Retinal pigment epithelial cell (primary cell): ENCODE measurements at regions not wholly inside any gene's neighbourhood (a gene's known extent, or its start where the extent isn't known, plus 50 kb on each side); places are given as distances from the start of the nearest gene placed in this dataset.

ENCODE experiments used
- DNase-seq: peaks from one replicate; pipeline ENCODE4 v3.0.0-alpha.2; 2010; ENCODE audit warnings: low read depth
- H3K4me3 ChIP-seq: 2 replicates; pipeline ENCODE4 v1.5.1; 2011; ENCODE audit warnings: mild to moderate bottlenecking, low read length, control low read depth, moderate library complexity
- CTCF ChIP-seq: conservative IDR thresholded peaks from 2 replicates; pipeline ENCODE4 v1.5.1; 2011; ENCODE audit warnings: low read depth, low read length, control low read depth, inconsistent platforms

DNA sequence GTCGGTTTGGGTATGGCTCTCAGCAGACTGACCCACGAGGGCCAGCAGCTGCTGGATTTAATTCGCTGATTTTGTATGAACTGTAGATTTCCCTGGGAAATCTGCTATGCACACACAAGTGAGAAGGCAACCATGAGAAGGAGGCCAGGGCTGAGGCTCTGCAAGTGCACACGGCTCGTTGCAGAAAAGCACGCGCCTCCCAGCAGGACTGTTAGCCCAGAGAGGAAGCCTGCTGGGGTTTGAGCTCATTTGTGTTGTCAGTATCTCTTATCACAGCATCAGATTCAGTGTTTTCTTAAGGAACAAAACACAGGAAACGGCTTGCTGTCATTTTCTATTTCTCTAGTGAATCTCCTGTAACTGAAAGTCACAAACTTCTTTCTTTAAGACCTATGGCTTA is 296.2 kb upstream of the FAT1 start:
- TF ChIP-seq CTCF = no peak
- H3K4me3 ChIP-seq = no peak overlapping the region
- DNase-seq = no peak

GRCh38 chr4:187020676-187021075 is 297.0 kb upstream of the FAT1 start:
- TF ChIP-seq CTCF = no peak
- no peak for DNase-seq
- H3K4me3 ChIP-seq = no peak overlapping the region

DNA sequence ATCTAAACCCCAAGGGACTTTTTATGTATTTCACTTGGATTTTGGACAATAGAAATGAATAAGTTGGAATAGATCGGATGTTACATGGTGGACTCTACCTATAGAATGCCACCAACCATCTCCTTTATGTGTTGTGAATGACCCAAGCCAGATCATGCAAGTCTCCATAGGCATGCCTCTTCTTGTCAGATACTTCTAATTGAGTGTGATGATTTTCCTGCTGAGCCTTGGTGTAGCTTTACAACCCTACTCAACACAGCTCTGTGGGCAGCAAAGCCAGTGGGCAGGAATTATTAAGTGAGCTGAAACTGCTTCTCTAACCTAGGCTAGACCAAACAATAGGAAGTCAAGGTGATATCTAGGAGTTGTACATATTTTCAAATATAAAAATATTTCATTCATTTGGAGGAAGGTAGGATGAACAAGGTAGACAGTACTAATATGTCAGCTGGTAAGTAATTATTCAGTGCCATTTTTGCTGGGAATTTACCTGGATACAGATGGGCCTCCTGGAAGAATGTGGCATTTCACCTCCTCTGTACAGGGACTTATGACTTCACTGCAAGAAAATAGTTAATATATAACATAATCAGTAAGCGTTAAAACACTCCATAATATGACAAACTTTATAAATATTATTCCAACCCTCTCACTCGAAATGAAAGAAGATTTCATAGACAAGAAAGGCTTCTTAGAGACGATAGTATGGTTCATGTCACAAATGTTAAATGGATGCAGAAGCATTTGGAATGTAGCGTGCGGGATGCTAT is 298.0 kb upstream of the FAT1 start:
- no peak for TF ChIP-seq CTCF
- DNase-seq = no peak
- H3K4me3 ChIP-seq = no peak overlapping the region

DNA sequence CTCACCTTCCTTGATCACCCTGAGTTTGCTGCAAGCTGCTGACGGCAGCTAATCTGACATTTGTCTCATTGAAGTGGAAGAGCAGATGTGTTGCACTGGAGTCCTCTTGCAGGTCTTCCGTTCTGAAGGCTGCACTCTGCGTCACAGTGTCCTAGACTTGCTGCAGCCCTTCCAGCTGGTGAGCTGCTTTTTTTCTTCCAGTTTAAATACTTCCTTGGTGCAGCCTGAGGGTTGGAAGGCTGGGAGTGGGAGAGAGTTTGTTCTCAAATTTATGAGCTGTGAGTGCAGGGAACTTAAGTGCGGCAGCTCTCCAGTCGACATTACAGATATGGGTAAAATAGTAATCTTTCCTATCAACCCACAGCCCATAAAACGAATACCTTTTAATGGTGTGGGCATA is 303.6 kb upstream of the FAT1 start:
- no peak for TF ChIP-seq CTCF
- no peak for DNase-seq
- H3K4me3 ChIP-seq = no peak overlapping the region

DNA sequence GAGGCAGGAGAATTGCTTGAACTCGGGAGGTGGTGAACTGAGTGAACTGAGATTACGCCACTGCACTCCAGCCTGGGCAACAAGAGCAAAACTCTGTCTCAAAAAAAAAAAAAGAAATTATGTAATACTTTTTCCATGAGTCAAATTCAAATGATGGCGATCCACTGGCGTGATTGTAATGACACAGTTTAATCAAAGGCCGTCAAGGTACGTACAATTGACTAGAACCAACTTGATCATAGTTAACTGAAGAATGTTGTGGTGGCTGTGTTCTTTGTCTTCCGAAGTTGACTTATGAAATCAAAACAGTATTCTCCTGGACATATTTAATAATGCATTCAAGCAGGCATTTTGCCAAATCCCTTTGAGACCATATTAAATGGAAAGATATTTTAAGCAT is 318.6 kb upstream of the FAT1 start:
- DNase-seq = no peak
- TF ChIP-seq CTCF = no peak
- no peak overlapping the region for H3K4me3 ChIP-seq

GRCh38 chr4:187046471-187046870 is 322.8 kb upstream of the FAT1 start:
- no peak for TF ChIP-seq CTCF
- no peak overlapping the region for H3K4me3 ChIP-seq
- no peak for DNase-seq

- no peak for DNase-seq
Measured at GRCh38 chr4:187059021-187059420, 335.4 kb upstream of the FAT1 start.

More at GRCh38 chr4:187059021-187059420, 335.4 kb upstream of the FAT1 start:
- no peak for TF ChIP-seq CTCF
- H3K4me3 ChIP-seq = no peak overlapping the region
